Upper lobe of right lung (tissue), 1 donor: ENCODE measurements at regions not wholly inside any gene's neighbourhood (a gene's known extent, or its start where the extent isn't known, plus 50 kb on each side); places are given as distances from the start of the nearest gene placed in this dataset.

Experiments
- ATAC-seq: fragments of 200-7000 bp; cut with Tn5 transposase; one replicate; pipeline ENCODE4 v1.9.1; 2020; ENCODE audit warnings: mild to moderate bottlenecking, moderate library complexity
- DNase-seq: peaks from one replicate; pipeline ENCODE4 v3.0.0-alpha.2; 2020
- H3K27ac ChIP-seq: fragments of 200-600 bp; one replicate; pipeline ENCODE4 v1.8.0; 2022
- H3K27me3 ChIP-seq: fragments of 200-600 bp; one replicate; pipeline ENCODE4 v1.8.0; 2022; ENCODE audit warnings: mild to moderate bottlenecking
- H3K36me3 ChIP-seq: fragments of 200-600 bp; one replicate; pipeline ENCODE4 v1.8.0; 2022
- H3K4me1 ChIP-seq: fragments of 200-600 bp; one replicate; pipeline ENCODE4 v1.8.0; 2022
- H3K4me3 ChIP-seq: fragments of 200-600 bp; one replicate; pipeline ENCODE4 v1.8.0; 2022; ENCODE audit warnings: mild to moderate bottlenecking
- H3K9me3 ChIP-seq: fragments of 200-600 bp; one replicate; pipeline ENCODE4 v1.8.0; 2022
- intact Hi-C: fragments of 100-400 bp; cut with DNase I; formaldehyde crosslinking; loops from one replicate; pipeline ENCODE4 v1.11.0; 2022
- TF ChIP-seq, protein P1 (sequence below): fragments of 200-600 bp; IDR thresholded peaks from one replicate; pipeline ENCODE4 v1.8.0; 2022; ENCODE audit warnings: antibody characterized with exemption
- donor health status: DM: no; HTN: yes; CAD: no; lungs with severe emphysema.

DNA sequence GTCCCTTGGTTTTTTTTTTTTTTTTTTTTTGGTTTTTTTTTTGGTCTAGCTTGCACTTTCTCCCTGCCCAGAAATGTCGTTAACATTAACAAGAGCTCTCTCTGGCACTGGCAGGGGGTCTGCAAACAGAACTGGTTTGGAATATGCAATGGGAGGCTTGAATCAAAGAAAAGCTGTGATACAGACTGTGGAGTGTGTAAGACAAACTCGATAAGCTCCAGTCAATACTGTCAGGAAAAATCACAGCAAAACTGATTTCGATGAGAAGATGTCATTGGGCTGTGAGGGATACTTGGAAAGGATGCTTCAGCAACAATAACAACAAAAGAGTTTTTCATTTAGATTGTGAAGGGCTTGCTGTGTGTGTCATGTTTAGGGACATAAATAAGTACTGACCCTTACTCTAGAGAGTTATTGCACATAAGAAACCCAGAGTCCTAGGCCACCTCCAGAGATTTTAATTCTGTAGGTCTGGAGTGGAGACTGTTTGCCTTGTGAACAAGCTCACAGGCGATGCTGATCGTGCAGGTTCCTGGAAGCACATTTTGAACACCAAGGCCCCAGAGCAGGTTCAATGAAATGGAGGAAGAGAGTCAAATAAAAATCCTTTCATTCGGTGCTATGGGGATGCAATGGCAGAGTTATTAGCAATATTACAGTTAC, 470.7 kb upstream of the RBFOX1 start:
- no peak overlapping the region for H3K27ac ChIP-seq
- DNase-seq: no peak
- H3K9me3 ChIP-seq: no peaks in the 10 kb centered on the region
- no peak overlapping the region for H3K4me3 ChIP-seq
- TF ChIP-seq, protein P1, sequence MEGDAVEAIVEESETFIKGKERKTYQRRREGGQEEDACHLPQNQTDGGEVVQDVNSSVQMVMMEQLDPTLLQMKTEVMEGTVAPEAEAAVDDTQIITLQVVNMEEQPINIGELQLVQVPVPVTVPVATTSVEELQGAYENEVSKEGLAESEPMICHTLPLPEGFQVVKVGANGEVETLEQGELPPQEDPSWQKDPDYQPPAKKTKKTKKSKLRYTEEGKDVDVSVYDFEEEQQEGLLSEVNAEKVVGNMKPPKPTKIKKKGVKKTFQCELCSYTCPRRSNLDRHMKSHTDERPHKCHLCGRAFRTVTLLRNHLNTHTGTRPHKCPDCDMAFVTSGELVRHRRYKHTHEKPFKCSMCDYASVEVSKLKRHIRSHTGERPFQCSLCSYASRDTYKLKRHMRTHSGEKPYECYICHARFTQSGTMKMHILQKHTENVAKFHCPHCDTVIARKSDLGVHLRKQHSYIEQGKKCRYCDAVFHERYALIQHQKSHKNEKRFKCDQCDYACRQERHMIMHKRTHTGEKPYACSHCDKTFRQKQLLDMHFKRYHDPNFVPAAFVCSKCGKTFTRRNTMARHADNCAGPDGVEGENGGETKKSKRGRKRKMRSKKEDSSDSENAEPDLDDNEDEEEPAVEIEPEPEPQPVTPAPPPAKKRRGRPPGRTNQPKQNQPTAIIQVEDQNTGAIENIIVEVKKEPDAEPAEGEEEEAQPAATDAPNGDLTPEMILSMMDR: no peak
- H3K27me3 ChIP-seq: no peaks in the 10 kb centered on the region
- intact Hi-C loops: no loop called here
- no peak for ATAC-seq
- H3K4me1 ChIP-seq: no peaks in the 10 kb centered on the region
- no peaks in the 10 kb centered on the region for H3K36me3 ChIP-seq

- intact Hi-C loops: no loop called here
- DNase-seq (no peak), ATAC-seq (no peak)
- Histone ChIP-seq H3K4me1 (no peaks in the 10 kb centered on the region), H3K9me3 (no peaks in the 10 kb centered on the region), H3K27me3 (no peaks in the 10 kb centered on the region), H3K27ac (no peak overlapping the region), H3K36me3 (no peaks in the 10 kb centered on the region), H3K4me3 (no peak overlapping the region)
- TF ChIP-seq, protein P1: no peak
These were observed 471.4 kb upstream of the RBFOX1 start for GRCh38 chr16:6861135-6861814.

GRCh38 chr16:6857575-6857974, 475.1 kb upstream of the RBFOX1 start:
- H3K36me3 ChIP-seq: no peaks in the 10 kb centered on the region
- TF ChIP-seq, protein P1: no peak
- no peaks in the 10 kb centered on the region for H3K9me3 ChIP-seq
- intact Hi-C loops: no loop called here
- no peak for ATAC-seq
- no peaks in the 10 kb centered on the region for H3K27me3 ChIP-seq
- H3K4me1 ChIP-seq: no peaks in the 10 kb centered on the region
- H3K27ac ChIP-seq: no peak overlapping the region
- no peak for DNase-seq
- no peak overlapping the region for H3K4me3 ChIP-seq

DNA sequence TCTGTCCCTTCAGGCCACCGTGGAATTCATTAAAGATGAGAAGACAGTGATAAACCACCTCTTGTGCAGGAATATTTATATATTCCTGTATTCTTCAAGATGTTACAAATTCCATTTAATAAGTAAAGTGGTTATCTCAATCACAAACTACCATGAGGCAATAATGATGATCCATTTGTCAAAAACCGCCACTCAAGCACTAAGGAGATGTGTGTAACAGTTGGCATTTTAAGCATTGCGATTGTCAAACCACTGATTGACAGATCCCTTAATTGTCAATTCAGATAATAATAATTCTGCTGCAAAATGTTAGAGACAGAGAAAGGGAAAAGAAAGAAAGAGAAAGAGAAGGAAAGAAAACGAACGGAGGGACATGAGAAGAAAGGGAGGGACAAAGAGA, 476.1 kb upstream of the RBFOX1 start:
- ATAC-seq (no peak), DNase-seq (no peak)
- H3K27ac ChIP-seq: no peak overlapping the region
- intact Hi-C loops: no loop called here
- no peaks in the 10 kb centered on the region for H3K36me3 ChIP-seq
- TF ChIP-seq, protein P1: no peak
- H3K9me3 ChIP-seq: no peaks in the 10 kb centered on the region
- H3K27me3 ChIP-seq: no peaks in the 10 kb centered on the region
- no peaks in the 10 kb centered on the region for H3K4me1 ChIP-seq
- H3K4me3 ChIP-seq: no peak overlapping the region

DNA sequence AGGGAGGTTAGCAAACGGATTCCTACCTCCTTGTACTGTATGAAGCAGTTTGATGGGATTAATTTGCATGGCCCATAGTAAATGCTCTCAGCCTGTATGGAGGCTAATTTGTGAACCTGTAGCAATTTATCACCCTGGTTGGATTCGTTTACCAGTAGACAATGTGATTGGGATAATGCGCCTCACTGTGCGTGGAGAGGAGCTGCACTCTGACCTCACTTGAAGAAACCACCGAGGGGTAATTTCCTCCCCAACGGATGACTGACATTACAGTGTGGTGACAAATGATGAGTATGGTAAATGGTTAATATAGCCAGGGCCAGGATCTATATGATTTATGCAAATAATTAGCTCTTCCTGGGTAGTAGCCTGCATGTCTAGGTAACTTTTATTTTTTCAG, 479.1 kb upstream of the RBFOX1 start:
- ATAC-seq (no peak), DNase-seq (no peak)
- Histone ChIP-seq H3K4me1 (no peaks in the 10 kb centered on the region), H3K27ac (no peak overlapping the region), H3K9me3 (no peaks in the 10 kb centered on the region), H3K27me3 (no peaks in the 10 kb centered on the region), H3K36me3 (no peaks in the 10 kb centered on the region), H3K4me3 (no peak overlapping the region)
- intact Hi-C loops: no loop called here
- TF ChIP-seq, protein P1: no peak
